ENCODE measurements at regions not wholly inside any gene's neighbourhood (a gene's known extent, or its start where the extent isn't known, plus 50 kb on each side); places are given as distances from the start of the nearest gene placed in this dataset.

- Histone ChIP-seq H4K5ac (ENCODE audit: insufficient read length, low read depth, low read length) (no peak overlapping the region), H3K14ac (ENCODE audit: insufficient read depth, low read length) (no peak overlapping the region), H2BK5ac (ENCODE audit: insufficient read length, low read length) (no peak overlapping the region), H3K9me3 (ENCODE audit: control insufficient read depth, low read depth, low read length) (no peaks in the 10 kb centered on the region), H3K27me3 (ENCODE audit: insufficient read depth, low read length) (no peaks in the 10 kb centered on the region), H2BK15ac (ENCODE audit: low read depth, low read length) (no peak overlapping the region), H3K23me2 (ENCODE audit: insufficient read length, low read depth, low read length, poor library complexity, severe bottlenecking) (no peaks in the 10 kb centered on the region), H3K56ac (ENCODE audit: insufficient read length, low read depth, low read length) (no peak overlapping the region), H3K79me1 (ENCODE audit: insufficient read depth, low read depth, low read length, poor library complexity, severe bottlenecking) (no peaks in the 10 kb centered on the region), H2AK5ac (ENCODE audit: insufficient read length, low read length) (no peak overlapping the region), H3K27ac (ENCODE audit: insufficient read length, low read depth, low read length) (no peak overlapping the region), H2BK12ac (ENCODE audit: insufficient read length, low read depth, low read length) (no peak overlapping the region), H3K9ac (ENCODE audit: extremely low read depth, insufficient read length, low read length) (no peak overlapping the region), H3T11ph (ENCODE audit: low read length) (no peak overlapping the region), H2BK120ac (ENCODE audit: low read depth, low read length, poor library complexity, severe bottlenecking) (no peak overlapping the region), H4K8ac (replicated peaks; ENCODE audit: insufficient read length, low read depth, low read length) (no peak overlapping the region), H3K4me2 (ENCODE audit: insufficient read depth, insufficient read length, low read length) (no peak overlapping the region), H3K4me1 (ENCODE audit: insufficient read depth, low read length) (no peaks in the 10 kb centered on the region), H3K79me2 (ENCODE audit: insufficient read depth, low read length) (no peaks in the 10 kb centered on the region), H4K20me1 (ENCODE audit: control insufficient read depth, insufficient read depth, insufficient read length) (no peaks in the 10 kb centered on the region), H4K91ac (ENCODE audit: insufficient read length, low read depth, low read length) (no peak overlapping the region), H3K23ac (ENCODE audit: insufficient read length, low read depth, low read length) (no peak overlapping the region), H2BK20ac (ENCODE audit: low read depth, low read length, poor library complexity, severe bottlenecking) (no peak overlapping the region), H2AFZ (ENCODE audit: low read length) (no peak overlapping the region), H3K18ac (ENCODE audit: insufficient read length, low read depth, low read length) (no peak overlapping the region), H3K4ac (ENCODE audit: low read depth, low read length) (no peak overlapping the region)
- Mint-ChIP-seq H3K4me3 (no peak overlapping the region), H3K4me1 (peaks cover under 1 to 6% of the 10 kb centered on the region in 2 experiments; a peak in 3 of 4 replicates), H3K9me3 (peaks cover 9 to 13% of the 10 kb centered on the region in 2 experiments; a peak in 3 of 5 replicates), H3K36me3 (ENCODE audit: insufficient read depth in 1 of 3, low read depth in 3 of 3) (peaks cover 0 to 11% (median 0%) of the 10 kb centered on the region in 3 experiments; a peak in 1 of 7 replicates), H3K27me3 (ENCODE audit: low read depth) (no peaks in the 10 kb centered on the region), H3K27ac (no peak overlapping the region)
- TF ChIP-seq, protein P1, sequence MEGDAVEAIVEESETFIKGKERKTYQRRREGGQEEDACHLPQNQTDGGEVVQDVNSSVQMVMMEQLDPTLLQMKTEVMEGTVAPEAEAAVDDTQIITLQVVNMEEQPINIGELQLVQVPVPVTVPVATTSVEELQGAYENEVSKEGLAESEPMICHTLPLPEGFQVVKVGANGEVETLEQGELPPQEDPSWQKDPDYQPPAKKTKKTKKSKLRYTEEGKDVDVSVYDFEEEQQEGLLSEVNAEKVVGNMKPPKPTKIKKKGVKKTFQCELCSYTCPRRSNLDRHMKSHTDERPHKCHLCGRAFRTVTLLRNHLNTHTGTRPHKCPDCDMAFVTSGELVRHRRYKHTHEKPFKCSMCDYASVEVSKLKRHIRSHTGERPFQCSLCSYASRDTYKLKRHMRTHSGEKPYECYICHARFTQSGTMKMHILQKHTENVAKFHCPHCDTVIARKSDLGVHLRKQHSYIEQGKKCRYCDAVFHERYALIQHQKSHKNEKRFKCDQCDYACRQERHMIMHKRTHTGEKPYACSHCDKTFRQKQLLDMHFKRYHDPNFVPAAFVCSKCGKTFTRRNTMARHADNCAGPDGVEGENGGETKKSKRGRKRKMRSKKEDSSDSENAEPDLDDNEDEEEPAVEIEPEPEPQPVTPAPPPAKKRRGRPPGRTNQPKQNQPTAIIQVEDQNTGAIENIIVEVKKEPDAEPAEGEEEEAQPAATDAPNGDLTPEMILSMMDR (conservative IDR thresholded peaks at IDR 0.05) = no peak
- no CpG with 5 or more reads among the region's 6 CpGs for WGBS (ENCODE audit: extremely low coverage, insufficient read length, low lambda C conversion rate)
- DNase-seq = no peak
These were observed 291.6 kb upstream of the CNTN5 start for GRCh38 chr11:98729118-98729517.
